Ovary (tissue), 7 donors: ENCODE measurements at regions not wholly inside any gene's neighbourhood (a gene's known extent, or its start where the extent isn't known, plus 50 kb on each side); places are given as distances from the start of the nearest gene placed in this dataset.
"Not testable (repeated sequence)": the region's sequence is repeated elsewhere in the genome, so short reads cannot be mapped to it uniquely, and the experiment has no call there.

Experiments
- DNase-seq, 5 donors: peaks; one replicate each; pipeline ENCODE4 v3.0.0-alpha.2; 2019 to 2020
- H3K27ac ChIP-seq, 2 donors: fragments of 200-600 bp; one replicate each; pipeline versions ENCODE4 v1.5.1 to v1.8.0; 2019 to 2022
- H3K27me3 ChIP-seq: fragments of 200-600 bp; one replicate; pipeline ENCODE4 v1.8.0; 2022
- H3K36me3 ChIP-seq: fragments of 200-600 bp; sonication (generic); one replicate; pipeline ENCODE4 v1.5.1; 2019
- H3K4me1 ChIP-seq: one replicate; pipeline ENCODE4 v1.8.1; 2013; ENCODE audit warnings: mild to moderate bottlenecking, moderate library complexity; ENCODE audit not compliant: insufficient read depth
- H3K4me3 ChIP-seq: fragments of 200-600 bp; sonication (generic); one replicate; pipeline ENCODE4 v1.5.1; 2017
- H3K9me3 ChIP-seq, 2 donors: fragments of 200-600 bp in 1 of 2; sonication (generic) in 1 of 2; one replicate each; pipeline versions ENCODE4 v1.5.1 to v1.8.1; 2013 to 2019; ENCODE audit warnings: mild to moderate bottlenecking in 1 of 2, moderate library complexity in 1 of 2
- EP300 ChIP-seq: sonication (generic); formaldehyde crosslinking; IDR thresholded peaks from one replicate; pipeline ENCODE4 v1.6.1; 2017; ENCODE audit warnings: antibody characterized with exemption
- POLR2A ChIP-seq: fragments of 450-650 bp; IDR thresholded peaks from one replicate; pipeline ENCODE4 v1.6.1; 2017; ENCODE audit warnings: antibody characterized with exemption, mild to moderate bottlenecking, moderate library complexity
- WGBS, 3 donors: extraction: QIAGEN DNeasy Blood & Tissue Kit in 1 of 3; methylation state at CpG; one replicate each; pipeline versions ENCODE4 v1.1.5 to v1.1.7; 2013 to 2017; 5-methylcytosine and 5-hydroxymethylcytosine counted together
- intact Hi-C, 4 donors: fragments of 100-400 bp; cut with DNase I; formaldehyde crosslinking; loops; one replicate each; pipeline versions ENCODE4 v1.11.0 to v1.15.1; 2022 to 2023
- TF ChIP-seq, protein P1 (sequence below), 3 donors: fragments of 450-650 bp in 2 of 3; fragments of 200-600 bp in 1 of 3; IDR thresholded peaks; one replicate each; pipeline versions ENCODE4 v1.5.1 to v1.8.0; 2016 to 2022; ENCODE audit warnings: antibody characterized with exemption in 3 of 3, mild to moderate bottlenecking in 1 of 3
- donor health status: DM: no; HTN: no; CAD: no; lungs with moderate emphysema.
- donor health status: DM: no; HTN: no; CAD: no.
- donor health status: Bipolar disorder and iron deficiency.
- donor health status: DM: no; HTN: no; CAD: no.
- donor health status: DM: yes; HTN: yes; CAD: no.

GRCh38 chr4:31844350-31844749, 1124.2 kb downstream of the PCDH7 start:
- 92 to 93% (median 92%) methylated on average over 1 of the region's 1 CpG for WGBS, 3 donors

DNA sequence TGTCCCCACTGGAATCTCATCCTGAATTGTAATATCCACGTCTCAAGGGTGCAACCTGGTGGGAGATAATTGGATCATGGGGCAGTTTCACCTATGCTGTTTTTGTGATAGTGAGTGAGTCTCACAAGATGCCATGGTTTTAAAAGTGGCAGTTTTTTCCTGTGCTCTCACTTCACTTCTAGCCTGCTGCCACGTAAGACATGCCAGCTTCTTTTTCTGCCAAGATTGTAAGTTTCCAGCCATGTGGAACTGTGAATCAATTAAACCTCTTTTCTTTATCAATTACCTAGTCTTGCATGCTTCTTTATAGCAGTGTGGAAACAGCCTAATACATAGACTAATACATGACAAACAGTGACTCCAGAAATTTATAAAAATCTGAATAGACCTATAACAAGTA, 1131.8 kb downstream of the PCDH7 start:
- no peak overlapping the region for H3K27ac ChIP-seq
- no peak for DNase-seq
- intact Hi-C loops, result no loop called here
- no peaks in the 10 kb centered on the region for H3K4me1 ChIP-seq
- no peak overlapping the region for H3K4me3 ChIP-seq
- WGBS, 3 donors, result 78 to 90% (median 84%) methylated on average over 2 of the region's 2 CpGs
- H3K27me3 ChIP-seq, result no peaks in the 10 kb centered on the region
- H3K9me3 ChIP-seq, result no peaks in the 10 kb centered on the region
- TF ChIP-seq POLR2A (no peak), EP300 (no peak)
- TF ChIP-seq, protein P1, sequence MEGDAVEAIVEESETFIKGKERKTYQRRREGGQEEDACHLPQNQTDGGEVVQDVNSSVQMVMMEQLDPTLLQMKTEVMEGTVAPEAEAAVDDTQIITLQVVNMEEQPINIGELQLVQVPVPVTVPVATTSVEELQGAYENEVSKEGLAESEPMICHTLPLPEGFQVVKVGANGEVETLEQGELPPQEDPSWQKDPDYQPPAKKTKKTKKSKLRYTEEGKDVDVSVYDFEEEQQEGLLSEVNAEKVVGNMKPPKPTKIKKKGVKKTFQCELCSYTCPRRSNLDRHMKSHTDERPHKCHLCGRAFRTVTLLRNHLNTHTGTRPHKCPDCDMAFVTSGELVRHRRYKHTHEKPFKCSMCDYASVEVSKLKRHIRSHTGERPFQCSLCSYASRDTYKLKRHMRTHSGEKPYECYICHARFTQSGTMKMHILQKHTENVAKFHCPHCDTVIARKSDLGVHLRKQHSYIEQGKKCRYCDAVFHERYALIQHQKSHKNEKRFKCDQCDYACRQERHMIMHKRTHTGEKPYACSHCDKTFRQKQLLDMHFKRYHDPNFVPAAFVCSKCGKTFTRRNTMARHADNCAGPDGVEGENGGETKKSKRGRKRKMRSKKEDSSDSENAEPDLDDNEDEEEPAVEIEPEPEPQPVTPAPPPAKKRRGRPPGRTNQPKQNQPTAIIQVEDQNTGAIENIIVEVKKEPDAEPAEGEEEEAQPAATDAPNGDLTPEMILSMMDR (IDR thresholded peaks at IDR 0.05), result no peak
- H3K36me3 ChIP-seq, result no peaks in the 10 kb centered on the region

More at GRCh38 chr4:31844350-31844749, 1124.2 kb downstream of the PCDH7 start:
- no peaks in the 10 kb centered on the region for H3K27me3 ChIP-seq
- no peak for DNase-seq
- TF ChIP-seq POLR2A, result no peak
- no peak for TF ChIP-seq EP300
- TF ChIP-seq, protein P1 (IDR thresholded peaks at IDR 0.05), result no peak
- H3K27ac ChIP-seq, result no peak overlapping the region
- no peaks in the 10 kb centered on the region for H3K36me3 ChIP-seq
- no peaks in the 10 kb centered on the region for H3K4me1 ChIP-seq
- H3K4me3 ChIP-seq, result no peak overlapping the region
- intact Hi-C loops, result no loop called here
- H3K9me3 ChIP-seq, result no peaks in the 10 kb centered on the region

GRCh38 chr4:31877429-31877828, 1157.3 kb downstream of the PCDH7 start:
- Histone ChIP-seq H3K4me3 (no peak overlapping the region), H3K36me3 (no peaks in the 10 kb centered on the region), H3K4me1 (no peaks in the 10 kb centered on the region), H3K27ac (no peak overlapping the region), H3K27me3 (no peaks in the 10 kb centered on the region), H3K9me3 (no peaks in the 10 kb centered on the region)
- 85 to 88% (median 85%) methylated on average over 2 of the region's 2 CpGs for WGBS, 3 donors
- no peak for DNase-seq
- TF ChIP-seq EP300 (no peak), POLR2A (no peak)
- TF ChIP-seq, protein P1 (IDR thresholded peaks at IDR 0.05), result no peak
- intact Hi-C loops, result no loop called here

DNA sequence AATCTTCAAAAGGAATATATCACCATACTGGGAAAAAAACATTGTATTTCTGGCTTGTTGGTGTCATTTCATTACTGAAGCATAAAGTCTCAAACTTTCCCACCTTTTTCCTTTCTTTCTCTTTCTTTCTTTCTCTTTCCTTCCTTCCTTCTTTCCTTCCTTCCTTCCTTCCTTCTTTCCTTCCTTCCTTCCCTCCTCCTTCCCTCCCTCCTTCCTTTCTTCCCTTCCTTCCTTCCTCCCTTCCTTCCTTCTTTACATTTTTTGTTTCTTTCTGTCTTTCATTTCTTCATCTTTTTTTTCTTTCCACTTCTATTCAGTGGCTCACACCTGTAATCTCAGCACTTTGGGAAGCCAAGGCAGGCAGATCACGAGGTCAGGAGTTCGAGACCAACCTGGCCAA, 1160.7 kb downstream of the PCDH7 start:
- H3K36me3 ChIP-seq, H3K9me3 ChIP-seq, intact Hi-C loops, H3K27ac ChIP-seq, H3K4me3 ChIP-seq, DNase-seq, H3K27me3 ChIP-seq, H3K4me1 ChIP-seq: not testable (repeated sequence)
- 84 to 93% (median 87%) methylated on average over 2 of the region's 2 CpGs for WGBS, 3 donors

GRCh38 chr4:31896349-31896748, 1176.2 kb downstream of the PCDH7 start:
- no peaks in the 10 kb centered on the region for H3K36me3 ChIP-seq
- DNase-seq, result no peak
- intact Hi-C loops, result no loop called here
- no peak overlapping the region for H3K27ac ChIP-seq
- no peaks in the 10 kb centered on the region for H3K27me3 ChIP-seq
- no peak overlapping the region for H3K4me3 ChIP-seq
- no peaks in the 10 kb centered on the region for H3K9me3 ChIP-seq
- no peaks in the 10 kb centered on the region for H3K4me1 ChIP-seq
- TF ChIP-seq EP300, result no peak
- TF ChIP-seq, protein P1 (IDR thresholded peaks at IDR 0.05), result no peak
- TF ChIP-seq POLR2A, result no peak
